Astrocyte (in vitro differentiated cells and primary cell): ENCODE measurements at regions not wholly inside any gene's neighbourhood (a gene's known extent, or its start where the extent isn't known, plus 50 kb on each side); places are given as distances from the start of the nearest gene placed in this dataset.

Experiments
- DNase-seq: peaks from one replicate; pipeline ENCODE4 v3.0.0-alpha.2; 2010; ENCODE audit warnings: low read depth
- FAIRE-seq: peaks from 2 replicates; lab custom pipeline; 2011; peaks lifted over from hg19 to GRCh38; lab: Jason Lieb, UNC
- H2AFZ ChIP-seq: 2 replicates; pipeline ENCODE4 v1.6.0; 2012; ENCODE audit warnings: low read depth, low read length, inconsistent platforms
- H3K27ac ChIP-seq: 2 replicates; pipeline ENCODE4 v1.5.1; 2011; ENCODE audit warnings: low read depth, low read length, inconsistent platforms
- H3K27me3 ChIP-seq: 2 replicates; pipeline ENCODE4 v1.6.0; 2011; ENCODE audit warnings: low read length, inconsistent platforms; ENCODE audit not compliant: insufficient read depth
- H3K36me3 ChIP-seq: 2 replicates; pipeline ENCODE4 v1.5.1; 2011; ENCODE audit warnings: low read length, inconsistent platforms; ENCODE audit not compliant: insufficient read depth
- H3K4me1 ChIP-seq: 2 replicates; pipeline ENCODE4 v1.5.1; 2011; ENCODE audit warnings: low read length, inconsistent platforms; ENCODE audit not compliant: insufficient read depth
- H3K4me2 ChIP-seq: 2 replicates; pipeline ENCODE4 v1.6.0; 2012; ENCODE audit warnings: low read length, inconsistent platforms
- H3K4me3 ChIP-seq: 2 replicates; pipeline ENCODE4 v1.5.1; 2011; ENCODE audit warnings: low read depth, mild to moderate bottlenecking, low read length, inconsistent platforms; ENCODE audit not compliant: insufficient read depth
- H3K79me2 ChIP-seq: 2 replicates; pipeline ENCODE4 v1.6.0; 2012; ENCODE audit warnings: mild to moderate bottlenecking, low read length, inconsistent platforms; ENCODE audit not compliant: insufficient read depth
- H3K9ac ChIP-seq: 2 replicates; pipeline ENCODE4 v1.6.0; 2012; ENCODE audit warnings: mild to moderate bottlenecking, low read length, inconsistent platforms
- H3K9me3 ChIP-seq: 2 replicates; pipeline ENCODE4 v1.5.1; 2012; ENCODE audit warnings: low read depth, mild to moderate bottlenecking, low read length, inconsistent platforms; ENCODE audit not compliant: insufficient read depth
- H4K20me1 ChIP-seq: 2 replicates; pipeline ENCODE4 v1.6.0; 2012; ENCODE audit warnings: low read length, inconsistent platforms; ENCODE audit not compliant: insufficient read depth
- H3K27ac Mint-ChIP-seq: one replicate; pipeline ENCODE4 v1.8.0; 2021; ENCODE audit warnings: mild to moderate bottlenecking, mixed read lengths; ENCODE audit not compliant: unreplicated experiment
- H3K27me3 Mint-ChIP-seq: one replicate; pipeline ENCODE4 v1.8.0; 2021; ENCODE audit warnings: low read depth, mixed read lengths; ENCODE audit not compliant: unreplicated experiment
- H3K36me3 Mint-ChIP-seq: one replicate; pipeline ENCODE4 v1.8.0; 2021; ENCODE audit warnings: low read depth, mixed read lengths; ENCODE audit not compliant: unreplicated experiment
- H3K4me1 Mint-ChIP-seq: one replicate; pipeline ENCODE4 v1.8.0; 2021; ENCODE audit warnings: low read depth, mixed read lengths; ENCODE audit not compliant: unreplicated experiment
- H3K4me3 Mint-ChIP-seq: one replicate; pipeline ENCODE4 v1.8.0; 2021; ENCODE audit warnings: mild to moderate bottlenecking, moderate library complexity, mixed read lengths; ENCODE audit not compliant: unreplicated experiment
- H3K9me3 Mint-ChIP-seq: one replicate; pipeline ENCODE4 v1.8.0; 2021; ENCODE audit warnings: mild to moderate bottlenecking, mixed read lengths; ENCODE audit not compliant: unreplicated experiment
- EZH2 ChIP-seq: IDR thresholded peaks from 2 replicates; pipeline ENCODE4 v1.6.1; 2012; ENCODE audit warnings: mild to moderate bottlenecking, low read length, inconsistent platforms; ENCODE audit not compliant: insufficient read depth
- TF ChIP-seq, protein P1 (sequence below): IDR thresholded peaks from 2 replicates; pipeline ENCODE4 v1.5.1; 2011; ENCODE audit warnings: low read depth, mild to moderate bottlenecking, inconsistent platforms, low read length, moderate library complexity; ENCODE audit not compliant: insufficient read depth

DNA sequence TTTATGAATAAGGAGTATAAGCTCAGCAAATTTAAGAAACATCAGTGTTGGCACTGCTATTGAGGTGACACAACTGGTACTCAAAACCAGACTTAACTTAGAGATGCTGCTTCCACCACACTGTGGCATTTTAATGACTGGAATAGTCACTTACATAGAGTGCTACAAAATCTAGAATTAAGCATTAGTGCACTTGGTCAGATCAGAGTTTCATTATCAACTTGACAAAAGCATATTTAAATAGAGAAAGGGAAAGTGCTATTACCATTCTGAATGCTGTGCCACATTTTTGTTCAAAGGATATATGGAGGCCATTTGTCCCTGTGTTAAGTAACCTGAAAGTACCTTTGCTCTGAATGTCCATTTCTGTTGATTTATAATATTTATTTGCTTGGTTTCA is 800.7 kb upstream of the ALCAM start:
- H3K36me3 Mint-ChIP-seq = no peaks in the 10 kb centered on the region
- no peak for DNase-seq
- Histone ChIP-seq H3K4me1 (no peaks in the 10 kb centered on the region), H2AFZ (no peak overlapping the region), H3K27ac (no peak overlapping the region), H3K9ac (no peak overlapping the region), H3K4me3 (no peak overlapping the region), H3K27me3 (no peaks in the 10 kb centered on the region), H3K4me2 (no peak overlapping the region), H3K9me3 (no peaks in the 10 kb centered on the region), H3K79me2 (no peaks in the 10 kb centered on the region), H3K36me3 (no peaks in the 10 kb centered on the region), H4K20me1 (no peaks in the 10 kb centered on the region)
- no peaks in the 10 kb centered on the region for H3K9me3 Mint-ChIP-seq
- H3K4me3 Mint-ChIP-seq = no peak overlapping the region
- no peak overlapping the region for H3K27ac Mint-ChIP-seq
- H3K27me3 Mint-ChIP-seq = no peaks in the 10 kb centered on the region
- TF ChIP-seq EZH2 = no peak
- TF ChIP-seq, protein P1, sequence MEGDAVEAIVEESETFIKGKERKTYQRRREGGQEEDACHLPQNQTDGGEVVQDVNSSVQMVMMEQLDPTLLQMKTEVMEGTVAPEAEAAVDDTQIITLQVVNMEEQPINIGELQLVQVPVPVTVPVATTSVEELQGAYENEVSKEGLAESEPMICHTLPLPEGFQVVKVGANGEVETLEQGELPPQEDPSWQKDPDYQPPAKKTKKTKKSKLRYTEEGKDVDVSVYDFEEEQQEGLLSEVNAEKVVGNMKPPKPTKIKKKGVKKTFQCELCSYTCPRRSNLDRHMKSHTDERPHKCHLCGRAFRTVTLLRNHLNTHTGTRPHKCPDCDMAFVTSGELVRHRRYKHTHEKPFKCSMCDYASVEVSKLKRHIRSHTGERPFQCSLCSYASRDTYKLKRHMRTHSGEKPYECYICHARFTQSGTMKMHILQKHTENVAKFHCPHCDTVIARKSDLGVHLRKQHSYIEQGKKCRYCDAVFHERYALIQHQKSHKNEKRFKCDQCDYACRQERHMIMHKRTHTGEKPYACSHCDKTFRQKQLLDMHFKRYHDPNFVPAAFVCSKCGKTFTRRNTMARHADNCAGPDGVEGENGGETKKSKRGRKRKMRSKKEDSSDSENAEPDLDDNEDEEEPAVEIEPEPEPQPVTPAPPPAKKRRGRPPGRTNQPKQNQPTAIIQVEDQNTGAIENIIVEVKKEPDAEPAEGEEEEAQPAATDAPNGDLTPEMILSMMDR = no peak
- no peaks in the 10 kb centered on the region for H3K4me1 Mint-ChIP-seq
- FAIRE-seq = no peak

DNA sequence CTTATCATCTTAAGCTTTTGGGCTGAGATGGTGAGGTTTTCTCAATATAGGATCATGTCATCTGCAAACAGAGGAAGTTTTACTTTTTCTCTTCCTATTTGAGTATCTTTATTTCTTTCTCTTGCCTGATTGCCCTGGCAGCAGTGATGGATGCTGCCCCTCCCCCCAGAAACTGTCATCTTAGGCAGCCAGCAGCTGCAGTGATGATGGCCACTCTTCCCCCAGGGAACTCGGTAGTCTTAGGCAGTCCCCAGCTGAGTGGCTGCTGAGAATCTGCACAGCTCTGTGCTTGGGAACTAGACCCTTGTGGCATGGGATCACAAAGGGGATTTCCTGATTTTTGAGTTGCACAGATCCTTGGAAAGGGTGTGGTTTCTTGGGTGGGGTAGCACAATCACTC is 791.1 kb upstream of the ALCAM start:
- no peaks in the 10 kb centered on the region for H3K27me3 Mint-ChIP-seq
- H3K9me3 Mint-ChIP-seq = peaks cover 28% of the 10 kb centered on the region
- Histone ChIP-seq H3K4me1 (no peaks in the 10 kb centered on the region), H4K20me1 (no peaks in the 10 kb centered on the region), H3K27ac (no peak overlapping the region), H3K9me3 (peaks cover 19% of the 10 kb centered on the region), H3K4me3 (no peak overlapping the region), H3K27me3 (no peaks in the 10 kb centered on the region), H2AFZ (no peak overlapping the region), H3K4me2 (no peak overlapping the region), H3K36me3 (no peaks in the 10 kb centered on the region), H3K79me2 (no peaks in the 10 kb centered on the region), H3K9ac (no peak overlapping the region)
- H3K4me3 Mint-ChIP-seq = no peak overlapping the region
- no peak for DNase-seq
- no peak overlapping the region for H3K27ac Mint-ChIP-seq
- TF ChIP-seq EZH2 = no peak
- FAIRE-seq = no peak
- no peaks in the 10 kb centered on the region for H3K4me1 Mint-ChIP-seq
- H3K36me3 Mint-ChIP-seq = peaks cover 3% of the 10 kb centered on the region

DNA sequence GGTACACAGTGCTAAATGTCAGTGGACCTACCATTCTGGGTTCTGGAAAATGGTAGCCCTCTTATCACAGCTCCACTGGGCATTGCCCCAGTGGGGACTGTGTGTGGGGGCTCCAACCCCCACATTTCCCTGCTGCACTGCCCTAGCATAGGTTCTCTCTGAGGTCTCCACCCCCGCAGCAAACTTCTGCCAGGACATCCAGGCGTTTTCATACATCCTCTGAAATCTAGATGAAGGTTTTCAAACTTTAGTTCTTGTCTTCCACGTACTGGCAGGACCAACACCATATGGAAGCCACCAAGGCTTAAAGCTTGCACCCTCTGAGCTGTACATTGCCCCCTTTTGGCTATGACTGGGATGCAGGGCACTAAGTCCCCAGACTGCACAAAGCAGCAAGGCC is 788.2 kb upstream of the ALCAM start:
- Mint-ChIP-seq H3K36me3 (peaks cover 3% of the 10 kb centered on the region), H3K27ac (no peak overlapping the region), H3K9me3 (peaks cover 28% of the 10 kb centered on the region), H3K27me3 (no peaks in the 10 kb centered on the region), H3K4me1 (no peaks in the 10 kb centered on the region), H3K4me3 (no peak overlapping the region)
- Histone ChIP-seq H2AFZ (no peak overlapping the region), H3K27ac (no peak overlapping the region), H3K4me3 (no peak overlapping the region), H3K9me3 (peaks cover 19% of the 10 kb centered on the region), H3K4me2 (no peak overlapping the region), H3K9ac (no peak overlapping the region), H3K4me1 (no peaks in the 10 kb centered on the region), H4K20me1 (no peaks in the 10 kb centered on the region), H3K79me2 (no peaks in the 10 kb centered on the region), H3K27me3 (no peaks in the 10 kb centered on the region), H3K36me3 (no peaks in the 10 kb centered on the region)
- TF ChIP-seq, protein P1 = no peak
- no peak for TF ChIP-seq EZH2
- FAIRE-seq (no peak), DNase-seq (no peak)
